ENCODE measurements at regions not wholly inside any gene's neighbourhood (a gene's known extent, or its start where the extent isn't known, plus 50 kb on each side); places are given as distances from the start of the nearest gene placed in this dataset.

DNA sequence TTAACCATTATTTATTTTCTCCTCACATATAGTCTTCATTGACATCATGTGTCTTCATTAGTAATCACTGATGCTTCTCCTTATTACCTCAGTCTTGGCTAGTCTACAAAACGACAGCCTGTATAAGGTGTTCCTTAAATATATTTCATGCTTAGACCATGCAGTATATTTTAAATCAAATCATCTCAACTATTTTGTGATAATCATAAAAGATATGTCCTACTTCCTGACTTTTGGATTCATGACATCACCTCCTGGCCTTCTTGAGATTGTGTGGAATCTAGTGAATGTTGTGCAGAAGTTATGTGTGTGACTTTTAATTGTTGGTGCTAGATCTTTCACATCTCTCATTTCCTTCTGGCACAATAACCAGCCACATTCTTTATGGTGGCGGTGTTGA is 1339.3 kb upstream of the C9orf72 start:
- Histone ChIP-seq H2AFZ (ENCODE audit: low read depth, low read length, poor library complexity, severe bottlenecking) (no peak overlapping the region), H3K9ac (ENCODE audit: low read length) (no peak overlapping the region), H3K4me3 (replicated peaks in 1 of 2; ENCODE audit: low read depth in 1 of 2, low read length in 2 of 2) (no peak overlapping the region), H3K27me3 (ENCODE audit: insufficient read depth, low read length) (no peaks in the 10 kb centered on the region), H3K9me2 (ENCODE audit: insufficient read depth) (no peaks in the 10 kb centered on the region), H3K27ac (ENCODE audit: low read depth, low read length) (no peak overlapping the region), H3K4me2 (ENCODE audit: low read length) (no peak overlapping the region), H3K79me2 (ENCODE audit: insufficient read depth, low read length) (no peaks in the 10 kb centered on the region), H3K4me1 (ENCODE audit: control insufficient read depth in 1 of 2, insufficient read depth in 2 of 2, low read length in 2 of 2) (no peaks in the 10 kb centered on the region), H4K20me1 (ENCODE audit: insufficient read depth) (no peaks in the 10 kb centered on the region), H3K9me3 (ENCODE audit: control insufficient read depth in 1 of 2, insufficient read depth in 1 of 2, low read depth in 1 of 2, low read length in 2 of 2) (peaks cover 0 to 3% of the 10 kb centered on the region in 2 experiments; a peak in 1 of 4 replicates), H3K36me3 (ENCODE audit: control insufficient read depth in 1 of 2, insufficient read depth in 2 of 2, low read length in 2 of 2) (no peaks in the 10 kb centered on the region)
- intact Hi-C loops (cut with micrococcal nuclease), result no loop called here
- RAD21 ChIA-PET (ENCODE audit: low non-redundant PET in 1 of 2, low total read pairs in 2 of 2, uncharacterized antibody in 2 of 2, unreplicated experiment in 2 of 2), result no interaction called here
- DNase-seq (ENCODE audit: low read depth, low spot score) (no peak), ATAC-seq (no peak)
- no TSS peak for BruUV-seq (replicated peaks)
- TF ChIP-seq, protein P1, sequence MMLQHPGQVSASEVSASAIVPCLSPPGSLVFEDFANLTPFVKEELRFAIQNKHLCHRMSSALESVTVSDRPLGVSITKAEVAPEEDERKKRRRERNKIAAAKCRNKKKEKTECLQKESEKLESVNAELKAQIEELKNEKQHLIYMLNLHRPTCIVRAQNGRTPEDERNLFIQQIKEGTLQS (IDR thresholded peaks at IDR 0.05), result no peak
- TF ChIP-seq, protein P2, sequence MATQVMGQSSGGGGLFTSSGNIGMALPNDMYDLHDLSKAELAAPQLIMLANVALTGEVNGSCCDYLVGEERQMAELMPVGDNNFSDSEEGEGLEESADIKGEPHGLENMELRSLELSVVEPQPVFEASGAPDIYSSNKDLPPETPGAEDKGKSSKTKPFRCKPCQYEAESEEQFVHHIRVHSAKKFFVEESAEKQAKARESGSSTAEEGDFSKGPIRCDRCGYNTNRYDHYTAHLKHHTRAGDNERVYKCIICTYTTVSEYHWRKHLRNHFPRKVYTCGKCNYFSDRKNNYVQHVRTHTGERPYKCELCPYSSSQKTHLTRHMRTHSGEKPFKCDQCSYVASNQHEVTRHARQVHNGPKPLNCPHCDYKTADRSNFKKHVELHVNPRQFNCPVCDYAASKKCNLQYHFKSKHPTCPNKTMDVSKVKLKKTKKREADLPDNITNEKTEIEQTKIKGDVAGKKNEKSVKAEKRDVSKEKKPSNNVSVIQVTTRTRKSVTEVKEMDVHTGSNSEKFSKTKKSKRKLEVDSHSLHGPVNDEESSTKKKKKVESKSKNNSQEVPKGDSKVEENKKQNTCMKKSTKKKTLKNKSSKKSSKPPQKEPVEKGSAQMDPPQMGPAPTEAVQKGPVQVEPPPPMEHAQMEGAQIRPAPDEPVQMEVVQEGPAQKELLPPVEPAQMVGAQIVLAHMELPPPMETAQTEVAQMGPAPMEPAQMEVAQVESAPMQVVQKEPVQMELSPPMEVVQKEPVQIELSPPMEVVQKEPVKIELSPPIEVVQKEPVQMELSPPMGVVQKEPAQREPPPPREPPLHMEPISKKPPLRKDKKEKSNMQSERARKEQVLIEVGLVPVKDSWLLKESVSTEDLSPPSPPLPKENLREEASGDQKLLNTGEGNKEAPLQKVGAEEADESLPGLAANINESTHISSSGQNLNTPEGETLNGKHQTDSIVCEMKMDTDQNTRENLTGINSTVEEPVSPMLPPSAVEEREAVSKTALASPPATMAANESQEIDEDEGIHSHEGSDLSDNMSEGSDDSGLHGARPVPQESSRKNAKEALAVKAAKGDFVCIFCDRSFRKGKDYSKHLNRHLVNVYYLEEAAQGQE (IDR thresholded peaks at IDR 0.05; ENCODE audit: low read depth), result no peak
- TF ChIP-seq POLR2A (IDR thresholded peaks at IDR 0.05; ENCODE audit: borderline replicate concordance, extremely low read depth, insufficient read depth, insufficient read length) (no peak), ZNF274 (IDR thresholded peaks at IDR 0.05; ENCODE audit: low read depth, low read length) (no peak), SRF (IDR thresholded peaks at IDR 0.05; ENCODE audit: low read depth) (no peak), SIN3A (IDR thresholded peaks at IDR 0.05; ENCODE audit: low read depth) (no peak), CBX3 (IDR thresholded peaks at IDR 0.05; ENCODE audit: low read depth) (no peak), SP1 (IDR thresholded peaks at IDR 0.05; ENCODE audit: low read depth) (no peak), TCF7L2 (IDR thresholded peaks at IDR 0.05; ENCODE audit: borderline replicate concordance, extremely low read depth, insufficient read depth, insufficient read length) (no peak), POLR2AphosphoS5 (IDR thresholded peaks at IDR 0.05; ENCODE audit: low read depth, low read length) (no peak), CEBPB (IDR thresholded peaks at IDR 0.05; ENCODE audit: low read depth) (no peak), ZFX (IDR thresholded peaks at IDR 0.05) (no peak)
- TF ChIP-seq, protein P3, sequence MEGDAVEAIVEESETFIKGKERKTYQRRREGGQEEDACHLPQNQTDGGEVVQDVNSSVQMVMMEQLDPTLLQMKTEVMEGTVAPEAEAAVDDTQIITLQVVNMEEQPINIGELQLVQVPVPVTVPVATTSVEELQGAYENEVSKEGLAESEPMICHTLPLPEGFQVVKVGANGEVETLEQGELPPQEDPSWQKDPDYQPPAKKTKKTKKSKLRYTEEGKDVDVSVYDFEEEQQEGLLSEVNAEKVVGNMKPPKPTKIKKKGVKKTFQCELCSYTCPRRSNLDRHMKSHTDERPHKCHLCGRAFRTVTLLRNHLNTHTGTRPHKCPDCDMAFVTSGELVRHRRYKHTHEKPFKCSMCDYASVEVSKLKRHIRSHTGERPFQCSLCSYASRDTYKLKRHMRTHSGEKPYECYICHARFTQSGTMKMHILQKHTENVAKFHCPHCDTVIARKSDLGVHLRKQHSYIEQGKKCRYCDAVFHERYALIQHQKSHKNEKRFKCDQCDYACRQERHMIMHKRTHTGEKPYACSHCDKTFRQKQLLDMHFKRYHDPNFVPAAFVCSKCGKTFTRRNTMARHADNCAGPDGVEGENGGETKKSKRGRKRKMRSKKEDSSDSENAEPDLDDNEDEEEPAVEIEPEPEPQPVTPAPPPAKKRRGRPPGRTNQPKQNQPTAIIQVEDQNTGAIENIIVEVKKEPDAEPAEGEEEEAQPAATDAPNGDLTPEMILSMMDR (IDR thresholded peaks at IDR 0.05 in 2 of 3, conservative IDR thresholded peaks at IDR 0.05 in 1 of 3; ENCODE audit: borderline replicate concordance in 1 of 3, insufficient read depth in 1 of 3, low read depth in 2 of 3, low read length in 2 of 3), result no peak
- POLR2A ChIA-PET, result no interaction called here
- CTCF ChIA-PET, result no interaction called here
